ENCODE measurements at regions not wholly inside any gene's neighbourhood (a gene's known extent, or its start where the extent isn't known, plus 50 kb on each side); places are given as distances from the start of the nearest gene placed in this dataset.
A peak's percentile ranks its signal among the peaks of the same experiment; 100 is the strongest.
"Not testable (repeated sequence)": the region's sequence is repeated elsewhere in the genome, so short reads cannot be mapped to it uniquely, and the experiment has no call there.

- TF ChIP-seq ESRRG (CRISPR knock-in tag; IDR thresholded peaks at IDR 0.05) = no peak
- no peak for TF ChIP-seq BACH2 (CRISPR knock-in tag; IDR thresholded peaks at IDR 0.05; ENCODE audit: borderline replicate concordance)
- TF ChIP-seq CREB5 (CRISPR knock-in tag; IDR thresholded peaks at IDR 0.05; ENCODE audit: low read depth) = no peak
- no peak for TF ChIP-seq ZNF70 (CRISPR knock-in tag; IDR thresholded peaks at IDR 0.05)
- TF ChIP-seq ZNF565 (CRISPR knock-in tag; conservative IDR thresholded peaks at IDR 0.05; ENCODE audit: low read depth) = no peak
- TF ChIP-seq CSDC2 (CRISPR knock-in tag; IDR thresholded peaks at IDR 0.05) = no peak
- no peak for TF ChIP-seq ZFP30 (CRISPR knock-in tag; IDR thresholded peaks at IDR 0.05)
- TF ChIP-seq ZNF8 (CRISPR knock-in tag; IDR thresholded peaks at IDR 0.05) = no peak
- no peak for TF ChIP-seq PPARA (CRISPR knock-in tag; IDR thresholded peaks at IDR 0.05; ENCODE audit: borderline replicate concordance)
- TF ChIP-seq TOX (CRISPR knock-in tag; IDR thresholded peaks at IDR 0.05; ENCODE audit: borderline replicate concordance) = no peak
- TF ChIP-seq TCF4 (CRISPR knock-in tag; IDR thresholded peaks at IDR 0.05; ENCODE audit: borderline replicate concordance) = no peak; the same call in 1 of the 2 replicates
- TF ChIP-seq ISL1 (CRISPR knock-in tag; IDR thresholded peaks at IDR 0.05) = no peak
- TF ChIP-seq CSRNP3 (CRISPR knock-in tag; IDR thresholded peaks at IDR 0.05) = no peak
- no peak for TF ChIP-seq SNAI2 (CRISPR knock-in tag; IDR thresholded peaks at IDR 0.05)
- TF ChIP-seq OSR1 (CRISPR knock-in tag; IDR thresholded peaks at IDR 0.05) = no peak
- TF ChIP-seq POU6F1 (CRISPR knock-in tag; IDR thresholded peaks at IDR 0.05; ENCODE audit: borderline replicate concordance, low read depth) = no peak
- ATAC-seq = peak; percentile 94
Measured at GRCh38 chr21:35189077-35189863, 140.2 kb upstream of the RUNX1 start.

GRCh38 chr21:35183389-35183788, 134.3 kb upstream of the RUNX1 start:
- not testable (repeated sequence) for ATAC-seq

- ATAC-seq = no peak; the same call in 2 of the 3 replicates
- TF ChIP-seq SNAI2 (CRISPR knock-in tag; IDR thresholded peaks at IDR 0.05) (no peak), ZFP3 (CRISPR knock-in tag; IDR thresholded peaks at IDR 0.05) (no peak)
Measured at GRCh38 chr21:35179990-35180540, 131.0 kb upstream of the RUNX1 start.

- ATAC-seq = no peak
Measured at GRCh38 chr21:35178827-35179226, 129.7 kb upstream of the RUNX1 start.

More at GRCh38 chr21:35178827-35179226, 129.7 kb upstream of the RUNX1 start:
- TF ChIP-seq ZC3H10 (CRISPR knock-in tag; IDR thresholded peaks at IDR 0.05) = no peak
- TF ChIP-seq GLIS3 (CRISPR knock-in tag; IDR thresholded peaks at IDR 0.05) = no peak
- TF ChIP-seq ZNF8 (CRISPR knock-in tag; IDR thresholded peaks at IDR 0.05) = no peak
- TF ChIP-seq ARNTL (CRISPR knock-in tag; IDR thresholded peaks at IDR 0.05; ENCODE audit: borderline replicate concordance, low read depth) = no peak
- no peak for TF ChIP-seq ESRRG (CRISPR knock-in tag; IDR thresholded peaks at IDR 0.05)
- no peak for TF ChIP-seq ZNF70 (CRISPR knock-in tag; IDR thresholded peaks at IDR 0.05)
- TF ChIP-seq TSHZ2 (CRISPR knock-in tag; IDR thresholded peaks at IDR 0.05) = no peak
- TF ChIP-seq ZNF565 (CRISPR knock-in tag; conservative IDR thresholded peaks at IDR 0.05; ENCODE audit: low read depth) = no peak
- no peak for TF ChIP-seq SNAI2 (CRISPR knock-in tag; IDR thresholded peaks at IDR 0.05)
- TF ChIP-seq PPARA (CRISPR knock-in tag; IDR thresholded peaks at IDR 0.05; ENCODE audit: borderline replicate concordance) = no peak

Measured in SK-N-SH treated with all-trans-retinoic acid at 6 μM for 48 hours (cell line).